Muscle layer of colon (tissue), 2 donors: ENCODE measurements at regions not wholly inside any gene's neighbourhood (a gene's known extent, or its start where the extent isn't known, plus 50 kb on each side); places are given as distances from the start of the nearest gene placed in this dataset.

Source experiments
- H3K27ac ChIP-seq: one replicate; pipeline ENCODE4 v1.7.0; 2013; ENCODE audit warnings: low read depth, mild to moderate bottlenecking, low read length, moderate library complexity
- H3K27me3 ChIP-seq, 2 donors: one replicate each; pipeline ENCODE4 v1.7.0; 2013; ENCODE audit warnings: low read length in 2 of 2, mild to moderate bottlenecking in 2 of 2; ENCODE audit not compliant: insufficient read depth in 2 of 2, control insufficient read depth in 1 of 2
- H3K36me3 ChIP-seq: one replicate; pipeline ENCODE4 v1.7.0; 2013; ENCODE audit warnings: mild to moderate bottlenecking, low read length; ENCODE audit not compliant: insufficient read depth
- H3K4me1 ChIP-seq: one replicate; pipeline ENCODE4 v1.7.0; 2013; ENCODE audit warnings: mild to moderate bottlenecking, low read length; ENCODE audit not compliant: insufficient read depth
- H3K4me3 ChIP-seq, 2 donors: one replicate each; pipeline ENCODE4 v1.7.0; 2013; ENCODE audit warnings: low read length in 2 of 2, low read depth in 1 of 2, mild to moderate bottlenecking in 1 of 2, moderate library complexity in 1 of 2
- H3K9ac ChIP-seq: one replicate; pipeline ENCODE4 v1.7.0; 2013; ENCODE audit warnings: low read length
- H3K9me3 ChIP-seq: one replicate; pipeline ENCODE4 v1.7.0; 2013; ENCODE audit warnings: mild to moderate bottlenecking, low read length
- donor health status: abdominal sarcoma.
- donor health status: Adenocarcinoma of cecum.

DNA sequence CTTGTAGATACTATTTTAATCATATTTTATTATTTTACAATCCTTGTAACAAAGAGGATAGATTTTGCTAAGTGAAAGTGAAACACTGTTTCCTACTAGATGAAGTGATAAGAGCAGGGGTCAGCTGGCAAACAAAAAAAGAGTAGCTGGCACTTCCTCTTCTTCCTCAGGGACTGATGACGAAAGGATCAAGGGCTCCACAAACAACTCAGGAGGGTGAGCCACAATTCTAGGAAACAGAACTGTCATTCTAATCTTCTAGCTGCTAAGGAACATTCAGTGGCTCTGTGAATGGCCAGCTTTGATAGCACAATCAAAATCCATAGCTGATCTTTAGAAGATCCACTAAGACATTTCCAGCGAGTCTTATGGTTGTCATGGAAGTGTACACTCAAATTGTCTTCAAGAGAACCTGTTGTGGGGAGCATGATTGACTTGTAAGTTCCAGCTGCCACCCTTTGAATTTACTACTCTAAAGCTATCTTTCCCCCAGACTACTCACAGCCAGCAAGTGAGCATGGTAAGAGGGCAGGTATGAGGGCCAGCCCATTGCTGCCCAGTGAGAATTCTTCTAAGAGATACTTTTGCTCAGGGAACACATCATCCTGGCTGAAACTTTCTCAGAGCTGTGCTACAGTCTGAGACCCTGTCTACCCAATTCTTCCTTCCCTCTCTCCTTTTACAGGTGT, 275.7 kb upstream of the RASGEF1B start:
- Histone ChIP-seq H3K27me3 (no peaks in the 10 kb centered on the region), H3K36me3 (no peaks in the 10 kb centered on the region), H3K27ac (no peak overlapping the region), H3K9me3 (no peaks in the 10 kb centered on the region), H3K4me1 (no peaks in the 10 kb centered on the region), H3K4me3 (no peak overlapping the region), H3K9ac (no peak overlapping the region)

DNA sequence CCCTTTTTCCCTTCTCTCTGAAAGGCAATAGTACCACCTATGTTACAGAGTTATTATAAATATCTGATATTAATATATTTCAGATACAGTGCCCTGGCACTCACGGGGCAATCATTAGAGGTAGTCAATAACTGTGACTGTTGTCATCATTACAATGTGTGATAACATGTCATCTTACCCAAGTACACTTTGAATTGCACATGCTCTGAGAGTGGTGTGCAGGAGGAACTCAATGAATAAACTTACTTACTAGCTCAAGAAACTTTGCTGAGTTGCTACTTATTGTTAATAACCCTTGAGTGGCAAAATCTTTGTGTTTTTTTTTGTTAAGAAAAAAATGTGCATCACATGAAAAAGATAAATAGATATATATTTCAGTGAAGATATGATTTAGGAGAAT, 275.1 kb upstream of the RASGEF1B start:
- no peak overlapping the region for H3K27ac ChIP-seq
- H3K9me3 ChIP-seq, result no peaks in the 10 kb centered on the region
- no peaks in the 10 kb centered on the region for H3K27me3 ChIP-seq
- H3K9ac ChIP-seq, result no peak overlapping the region
- no peaks in the 10 kb centered on the region for H3K4me1 ChIP-seq
- H3K36me3 ChIP-seq, result no peaks in the 10 kb centered on the region
- H3K4me3 ChIP-seq, result no peak overlapping the region

DNA sequence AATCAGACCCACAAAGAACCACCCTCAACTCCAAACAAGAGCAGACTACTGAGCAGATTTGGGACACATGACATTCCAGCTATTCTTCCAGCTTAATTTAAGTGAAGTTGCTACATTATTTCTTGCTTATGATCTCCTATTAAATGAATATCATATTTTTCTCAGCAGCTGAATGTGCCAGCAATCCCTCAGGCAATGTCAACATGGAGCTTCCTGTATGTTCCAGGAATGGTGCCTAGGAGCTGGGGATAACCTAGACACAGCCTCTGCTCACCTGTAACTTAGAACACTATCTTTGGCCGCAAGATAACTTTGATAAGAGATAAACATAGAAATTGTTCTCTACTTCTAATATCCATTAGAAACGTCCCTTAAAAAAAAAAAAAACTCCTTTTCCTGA, 274.4 kb upstream of the RASGEF1B start:
- Histone ChIP-seq H3K36me3 (no peaks in the 10 kb centered on the region), H3K4me3 (no peak overlapping the region), H3K4me1 (no peaks in the 10 kb centered on the region), H3K9me3 (no peaks in the 10 kb centered on the region), H3K9ac (no peak overlapping the region), H3K27ac (no peak overlapping the region), H3K27me3 (no peaks in the 10 kb centered on the region)

DNA sequence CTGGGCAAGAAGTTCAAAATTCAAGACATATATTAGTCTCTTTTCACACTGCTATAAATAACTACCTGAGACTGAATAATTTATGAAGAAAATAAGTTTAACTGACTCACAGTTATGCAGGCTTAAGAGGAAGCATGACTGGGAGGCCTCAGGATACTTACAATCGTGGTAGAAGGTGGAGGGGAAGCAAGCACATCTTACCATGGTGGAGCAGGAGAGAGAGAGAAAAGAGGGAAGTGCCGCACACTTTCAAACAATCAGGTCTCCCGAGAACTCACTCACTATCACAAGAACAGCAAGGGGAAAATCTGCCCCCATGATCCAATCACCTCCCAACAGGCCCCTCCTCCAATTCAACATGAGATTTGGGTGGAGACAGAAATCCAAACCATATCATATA, 273.3 kb upstream of the RASGEF1B start:
- no peak overlapping the region for H3K9ac ChIP-seq

DNA sequence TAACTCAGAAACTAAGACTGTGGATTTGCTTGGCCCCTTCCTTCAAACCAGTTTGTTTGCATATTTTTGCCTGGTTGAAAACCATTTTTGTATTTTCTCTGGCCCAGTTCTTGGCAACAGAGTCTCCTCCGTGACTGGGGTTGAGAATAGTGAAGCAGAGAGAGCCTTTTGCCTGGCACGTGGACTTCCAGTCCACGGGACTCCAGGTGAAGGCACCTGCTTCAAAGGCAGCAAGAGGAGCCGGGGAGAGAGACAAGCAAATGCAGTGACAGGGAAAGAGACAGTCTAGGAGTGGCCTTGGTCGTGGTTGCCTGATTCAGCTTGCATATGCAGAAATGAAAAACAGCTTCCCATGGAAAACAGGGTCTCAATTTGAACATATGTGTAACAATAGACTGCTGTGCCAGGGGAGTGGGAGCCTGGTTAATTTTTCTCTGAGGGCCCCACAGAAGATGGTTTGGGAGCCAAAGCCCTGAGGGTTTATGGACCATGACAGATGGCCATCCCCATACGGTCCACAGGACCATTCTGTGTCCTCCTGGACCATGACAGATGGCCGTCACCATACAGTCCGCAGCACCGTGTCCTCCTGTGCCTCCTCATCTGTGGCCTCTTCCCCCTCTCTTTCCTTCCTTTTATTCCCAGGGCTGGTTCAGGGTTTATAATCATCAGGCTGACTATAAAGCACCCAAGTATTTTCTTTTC, 272.2 kb upstream of the RASGEF1B start:
- H3K36me3 ChIP-seq, result no peaks in the 10 kb centered on the region
- H3K27ac ChIP-seq, result no peak overlapping the region
- H3K4me3 ChIP-seq, result no peak overlapping the region
- H3K27me3 ChIP-seq, result no peaks in the 10 kb centered on the region
- no peaks in the 10 kb centered on the region for H3K9me3 ChIP-seq
- H3K4me1 ChIP-seq, result no peaks in the 10 kb centered on the region
- H3K9ac ChIP-seq, result no peak overlapping the region

More for the DNA sequence above, 273.3 kb upstream of the RASGEF1B start:
- Histone ChIP-seq H3K36me3 (no peaks in the 10 kb centered on the region), H3K27me3 (no peaks in the 10 kb centered on the region), H3K4me3 (no peak overlapping the region), H3K4me1 (no peaks in the 10 kb centered on the region), H3K27ac (no peak overlapping the region), H3K9me3 (no peaks in the 10 kb centered on the region)

DNA sequence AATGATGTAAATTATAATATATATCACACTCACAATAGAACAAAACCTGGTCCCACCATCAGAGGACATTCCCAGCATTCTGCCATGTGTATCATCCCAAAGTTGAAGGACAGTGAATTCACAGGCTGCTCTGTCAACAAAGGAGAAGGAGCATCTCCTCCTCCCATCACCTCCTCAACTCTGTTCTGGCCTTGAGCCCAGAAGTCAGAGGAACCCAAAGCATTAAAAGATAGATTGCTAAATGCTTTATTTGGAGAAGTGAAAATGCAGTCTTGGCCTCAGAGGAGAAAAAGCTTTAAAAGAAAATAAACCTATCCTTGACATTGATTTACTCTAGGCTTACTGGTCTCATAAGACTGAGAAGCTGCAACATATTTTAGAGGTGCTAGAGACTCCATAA, 268.8 kb upstream of the RASGEF1B start:
- Histone ChIP-seq H3K9ac (no peak overlapping the region), H3K4me3 (no peak overlapping the region), H3K27me3 (no peaks in the 10 kb centered on the region), H3K4me1 (no peaks in the 10 kb centered on the region), H3K36me3 (no peaks in the 10 kb centered on the region), H3K9me3 (no peaks in the 10 kb centered on the region), H3K27ac (no peak overlapping the region)

DNA sequence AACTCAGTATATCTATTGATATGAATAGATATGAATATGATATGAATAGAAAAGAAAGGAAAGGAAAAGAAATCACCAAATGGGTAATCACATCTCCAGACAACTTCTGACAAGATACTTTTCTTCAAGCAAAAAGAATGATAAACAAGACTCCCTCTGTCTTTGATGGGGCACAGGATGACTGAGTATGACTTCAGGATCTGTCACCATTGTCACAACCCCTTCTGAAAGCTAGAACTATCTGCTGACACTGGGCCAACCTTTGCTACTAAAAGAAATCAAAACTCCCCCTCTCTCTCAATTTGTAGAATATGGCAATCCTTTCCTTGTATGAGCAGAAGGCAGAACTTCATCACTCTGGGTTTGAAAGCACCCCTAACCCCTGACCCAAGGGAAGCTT, 267.2 kb upstream of the RASGEF1B start:
- Histone ChIP-seq H3K9me3 (no peaks in the 10 kb centered on the region), H3K27ac (no peak overlapping the region), H3K9ac (no peak overlapping the region), H3K4me3 (no peak overlapping the region), H3K27me3 (no peaks in the 10 kb centered on the region), H3K36me3 (no peaks in the 10 kb centered on the region), H3K4me1 (no peaks in the 10 kb centered on the region)

DNA sequence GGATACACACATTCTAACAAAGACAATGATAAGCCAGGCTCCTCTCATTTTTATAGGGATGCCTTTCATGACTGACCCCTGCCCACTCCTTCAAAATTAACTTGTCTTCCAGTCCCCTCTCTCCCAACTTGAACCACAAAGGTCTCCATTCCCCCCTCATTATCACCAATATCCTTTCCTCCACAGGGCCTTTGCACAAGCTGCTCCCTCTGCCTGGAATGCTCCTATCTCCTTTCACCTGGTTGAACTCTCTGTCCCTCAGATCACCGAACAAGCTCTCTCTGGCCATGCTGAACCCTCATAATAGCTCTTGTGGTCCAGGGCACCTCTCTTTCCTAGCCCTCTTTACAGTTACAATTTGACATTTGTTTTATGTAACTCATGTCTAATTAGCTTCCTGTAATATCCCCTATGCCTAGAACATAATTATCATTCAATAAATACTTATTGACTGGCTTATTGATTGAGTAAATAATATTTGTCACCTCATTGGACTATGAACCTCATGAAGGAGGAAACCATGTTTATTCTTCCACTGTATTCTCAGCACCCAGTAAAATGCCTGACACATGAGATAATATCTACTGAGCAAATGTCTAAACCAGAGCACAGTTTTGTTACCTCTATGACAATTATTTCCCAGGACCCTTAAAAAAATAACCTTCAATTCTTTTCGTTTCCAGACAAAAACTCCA, 266.3 kb upstream of the RASGEF1B start:
- Histone ChIP-seq H3K9ac (no peak overlapping the region), H3K36me3 (no peaks in the 10 kb centered on the region), H3K4me1 (no peaks in the 10 kb centered on the region), H3K27ac (no peak overlapping the region), H3K9me3 (no peaks in the 10 kb centered on the region), H3K4me3 (no peak overlapping the region), H3K27me3 (no peaks in the 10 kb centered on the region)

DNA sequence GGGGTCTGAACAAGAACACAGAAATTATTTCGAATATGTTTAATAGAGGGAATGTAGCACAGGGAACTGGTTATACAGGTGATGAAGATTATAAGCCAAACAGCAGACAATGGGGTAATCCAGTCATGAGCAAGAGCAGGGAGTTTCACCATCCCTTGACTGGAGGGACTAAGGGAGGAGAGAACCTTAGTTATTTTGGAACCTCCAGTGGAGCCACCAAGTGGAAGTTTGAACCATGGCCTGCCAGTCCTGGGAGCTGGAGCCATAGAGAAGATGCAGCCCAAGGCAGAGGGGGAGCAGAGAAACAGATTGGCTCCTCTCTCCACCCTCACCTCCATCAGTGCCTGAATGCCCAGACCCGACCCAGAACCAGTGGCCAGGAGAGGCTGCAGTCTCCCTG, 264.6 kb upstream of the RASGEF1B start:
- Histone ChIP-seq H3K27me3 (no peaks in the 10 kb centered on the region), H3K9ac (no peak overlapping the region), H3K27ac (no peak overlapping the region), H3K9me3 (no peaks in the 10 kb centered on the region), H3K4me3 (no peak overlapping the region), H3K36me3 (no peaks in the 10 kb centered on the region), H3K4me1 (no peaks in the 10 kb centered on the region)

DNA sequence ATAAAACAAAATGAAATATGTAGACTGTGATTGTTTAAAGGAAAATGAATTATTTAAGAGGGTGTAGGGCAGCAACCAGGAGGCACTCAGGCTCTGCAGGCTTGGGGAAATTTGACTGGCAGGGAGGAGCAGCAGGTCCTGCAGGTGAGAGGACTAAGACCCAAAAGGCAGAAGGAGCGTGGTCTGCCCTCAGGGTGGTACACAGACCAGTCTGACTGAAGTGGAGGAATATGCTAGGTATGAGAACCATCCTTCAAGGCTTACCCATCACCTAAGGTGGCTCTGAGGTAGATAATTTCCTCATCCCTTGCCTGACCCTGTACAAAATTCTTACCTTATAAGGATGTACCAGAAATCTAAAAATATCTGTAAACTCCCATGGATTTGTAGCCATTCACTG, 261.3 kb upstream of the RASGEF1B start:
- Histone ChIP-seq H3K4me1 (no peaks in the 10 kb centered on the region), H3K27me3 (no peaks in the 10 kb centered on the region), H3K9ac (no peak overlapping the region), H3K9me3 (no peaks in the 10 kb centered on the region), H3K4me3 (no peak overlapping the region), H3K27ac (no peak overlapping the region), H3K36me3 (no peaks in the 10 kb centered on the region)

DNA sequence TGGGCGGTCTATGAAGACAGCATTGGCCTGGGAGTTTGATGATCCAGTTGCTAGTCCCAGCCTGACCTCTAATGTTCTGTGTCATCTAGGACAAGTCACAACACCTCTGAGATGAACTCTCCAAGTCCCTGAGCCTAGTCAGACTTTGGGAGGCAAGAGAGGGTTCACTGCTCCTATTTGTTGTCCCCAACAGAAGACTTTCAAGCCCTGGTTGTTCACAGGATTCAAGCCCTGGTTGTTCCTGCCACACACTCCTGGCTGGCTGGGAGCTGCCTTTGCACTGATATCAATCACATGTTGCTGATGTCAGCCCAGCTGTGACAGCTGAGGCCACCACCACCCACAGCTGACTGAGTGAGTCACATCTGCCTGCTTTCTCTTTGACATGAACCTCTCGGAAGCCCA, 253.2 kb upstream of the RASGEF1B start:
- Histone ChIP-seq H3K9ac (no peak overlapping the region), H3K36me3 (no peaks in the 10 kb centered on the region), H3K27ac (no peak overlapping the region), H3K4me3 (no peak overlapping the region), H3K9me3 (no peaks in the 10 kb centered on the region), H3K4me1 (peaks cover 11% of the 10 kb centered on the region), H3K27me3 (no peaks in the 10 kb centered on the region)
